Progenitor cell of endocrine pancreas (in vitro differentiated cells): ENCODE measurements at regions not wholly inside any gene's neighbourhood (a gene's known extent, or its start where the extent isn't known, plus 50 kb on each side); places are given as distances from the start of the nearest gene placed in this dataset.

ENCODE experiments used
- DNase-seq: peaks from one replicate; pipeline ENCODE4 v3.0.0; 2021; ENCODE audit warnings: low spot score; ENCODE audit not compliant: unreplicated experiment
- H3K27ac Mint-ChIP-seq: 2 replicates; pipeline ENCODE4 v1.8.0; 2021; ENCODE audit warnings: mild to moderate bottlenecking, moderate library complexity, mixed read lengths
- H3K27me3 Mint-ChIP-seq: 2 replicates; pipeline ENCODE4 v1.8.0; 2021; ENCODE audit warnings: mixed read lengths
- H3K36me3 Mint-ChIP-seq: 2 replicates; pipeline ENCODE4 v1.8.0; 2022; ENCODE audit warnings: mixed read lengths; ENCODE audit not compliant: insufficient read depth
- H3K4me1 Mint-ChIP-seq: 2 replicates; pipeline ENCODE4 v1.8.0; 2021; ENCODE audit warnings: low read depth, mixed read lengths
- H3K4me3 Mint-ChIP-seq: 2 replicates; pipeline ENCODE4 v1.8.0; 2021; ENCODE audit warnings: low read depth, mild to moderate bottlenecking, moderate library complexity, mixed read lengths
- H3K9me3 Mint-ChIP-seq: 2 replicates; pipeline ENCODE4 v1.8.0; 2021; ENCODE audit warnings: low read depth, mixed read lengths
- TF ChIP-seq, protein P1 (sequence below): fragments of 200-600 bp; sonication (generic); IDR thresholded peaks from one replicate; pipeline ENCODE4 v1.5.0; 2021; ENCODE audit warnings: antibody characterized with exemption, mild to moderate bottlenecking; ENCODE audit not compliant: unreplicated experiment

DNA sequence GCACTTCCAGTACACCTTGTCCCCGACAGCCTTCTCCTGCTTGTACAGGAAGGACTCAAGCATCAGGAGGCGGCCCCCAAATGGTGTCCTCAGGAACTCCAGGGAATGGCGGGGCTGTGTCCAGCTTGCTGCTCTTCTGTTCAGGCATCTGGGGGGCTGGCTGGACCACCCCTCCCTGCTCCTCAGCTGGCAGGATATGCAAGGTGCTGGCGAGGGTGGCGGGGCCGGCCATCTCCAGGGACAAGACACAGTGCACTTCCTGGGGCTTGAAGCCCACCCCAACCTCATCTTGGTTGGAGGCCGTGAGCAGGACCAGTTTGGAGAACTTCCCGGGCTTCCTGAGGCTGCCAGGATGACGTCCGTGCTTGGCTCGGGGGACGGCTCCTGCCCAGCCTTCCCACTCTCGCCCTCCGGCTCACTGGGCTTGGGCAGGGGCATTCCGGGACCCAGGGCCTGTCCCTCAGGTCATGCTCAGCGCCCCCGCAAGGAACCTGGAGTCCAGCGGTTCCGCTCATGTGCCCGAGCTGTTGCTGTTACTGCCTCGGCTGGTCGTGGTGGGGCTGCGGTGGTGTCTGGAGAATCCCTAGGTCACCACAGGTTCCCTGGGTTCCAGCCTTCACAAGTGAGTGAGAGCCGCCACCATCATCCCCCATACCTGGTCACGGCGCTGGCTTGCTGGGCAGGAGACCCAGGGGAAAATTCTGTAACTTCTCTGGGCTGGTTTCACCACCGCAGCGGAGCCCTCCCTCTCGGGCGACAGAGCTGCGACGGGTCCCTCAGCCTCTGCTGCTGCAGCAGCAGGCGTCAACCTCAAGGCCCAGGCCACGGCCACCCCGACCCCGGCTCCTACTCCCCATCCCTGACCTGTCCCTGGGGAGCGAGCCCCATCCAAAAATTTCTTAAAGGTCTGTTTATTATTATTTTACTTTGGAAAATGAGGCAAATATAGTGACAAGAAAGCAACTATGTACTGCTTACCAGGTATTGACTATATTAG, 82.8 kb upstream of the FXR1 start:
- H3K36me3 Mint-ChIP-seq, result no peaks in the 10 kb centered on the region
- TF ChIP-seq, protein P1, sequence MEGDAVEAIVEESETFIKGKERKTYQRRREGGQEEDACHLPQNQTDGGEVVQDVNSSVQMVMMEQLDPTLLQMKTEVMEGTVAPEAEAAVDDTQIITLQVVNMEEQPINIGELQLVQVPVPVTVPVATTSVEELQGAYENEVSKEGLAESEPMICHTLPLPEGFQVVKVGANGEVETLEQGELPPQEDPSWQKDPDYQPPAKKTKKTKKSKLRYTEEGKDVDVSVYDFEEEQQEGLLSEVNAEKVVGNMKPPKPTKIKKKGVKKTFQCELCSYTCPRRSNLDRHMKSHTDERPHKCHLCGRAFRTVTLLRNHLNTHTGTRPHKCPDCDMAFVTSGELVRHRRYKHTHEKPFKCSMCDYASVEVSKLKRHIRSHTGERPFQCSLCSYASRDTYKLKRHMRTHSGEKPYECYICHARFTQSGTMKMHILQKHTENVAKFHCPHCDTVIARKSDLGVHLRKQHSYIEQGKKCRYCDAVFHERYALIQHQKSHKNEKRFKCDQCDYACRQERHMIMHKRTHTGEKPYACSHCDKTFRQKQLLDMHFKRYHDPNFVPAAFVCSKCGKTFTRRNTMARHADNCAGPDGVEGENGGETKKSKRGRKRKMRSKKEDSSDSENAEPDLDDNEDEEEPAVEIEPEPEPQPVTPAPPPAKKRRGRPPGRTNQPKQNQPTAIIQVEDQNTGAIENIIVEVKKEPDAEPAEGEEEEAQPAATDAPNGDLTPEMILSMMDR, result no peak
- H3K4me3 Mint-ChIP-seq, result no peak overlapping the region
- no peaks in the 10 kb centered on the region for H3K9me3 Mint-ChIP-seq
- H3K4me1 Mint-ChIP-seq, result no peaks in the 10 kb centered on the region
- no peaks in the 10 kb centered on the region for H3K27me3 Mint-ChIP-seq
- H3K27ac Mint-ChIP-seq, result no peak overlapping the region
- no peak for DNase-seq

GRCh38 chr3:180835501-180835900, 77.0 kb upstream of the FXR1 start:
- peaks cover 3% of the 10 kb centered on the region for H3K9me3 Mint-ChIP-seq
- H3K27ac Mint-ChIP-seq, result no peak overlapping the region
- H3K36me3 Mint-ChIP-seq, result no peaks in the 10 kb centered on the region
- TF ChIP-seq, protein P1, result no peak
- DNase-seq, result no peak
- no peaks in the 10 kb centered on the region for H3K27me3 Mint-ChIP-seq
- H3K4me1 Mint-ChIP-seq, result no peaks in the 10 kb centered on the region
- no peak overlapping the region for H3K4me3 Mint-ChIP-seq

DNA sequence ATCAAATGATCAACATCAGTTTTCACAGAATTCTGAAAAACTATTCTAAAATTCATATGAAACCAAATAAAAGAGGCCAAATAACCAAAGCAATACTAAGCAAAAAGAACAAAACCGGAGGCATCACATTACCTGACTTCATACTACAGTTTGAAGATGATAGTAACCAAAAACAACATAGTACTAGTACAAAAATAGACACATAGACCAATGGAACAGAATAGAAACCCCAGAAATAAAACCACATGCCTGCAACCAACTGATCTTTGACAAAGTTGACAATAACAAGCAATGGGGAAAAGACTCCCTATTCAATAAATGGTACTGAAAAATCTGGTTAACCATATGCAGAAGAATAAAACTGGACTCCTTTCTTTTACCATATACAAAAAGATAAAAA, 75.7 kb upstream of the FXR1 start:
- Mint-ChIP-seq H3K27ac (no peak overlapping the region), H3K27me3 (no peaks in the 10 kb centered on the region), H3K9me3 (peaks cover 7% of the 10 kb centered on the region), H3K4me1 (no peaks in the 10 kb centered on the region), H3K4me3 (no peak overlapping the region), H3K36me3 (no peaks in the 10 kb centered on the region)
- DNase-seq, result no peak
- TF ChIP-seq, protein P1, result no peak

GRCh38 chr3:180854887-180855286, 57.6 kb upstream of the FXR1 start:
- H3K27ac Mint-ChIP-seq, result no peak overlapping the region
- TF ChIP-seq, protein P1, result no peak
- no peak for DNase-seq
- peaks cover 5% of the 10 kb centered on the region for H3K27me3 Mint-ChIP-seq
- H3K9me3 Mint-ChIP-seq, result peaks cover 11% of the 10 kb centered on the region
- H3K36me3 Mint-ChIP-seq, result no peaks in the 10 kb centered on the region
- no peak overlapping the region for H3K4me3 Mint-ChIP-seq
- H3K4me1 Mint-ChIP-seq, result no peaks in the 10 kb centered on the region

GRCh38 chr3:180855364-180855763, 57.1 kb upstream of the FXR1 start:
- no peak for DNase-seq
- TF ChIP-seq, protein P1, result no peak
- peaks cover 5% of the 10 kb centered on the region for H3K27me3 Mint-ChIP-seq
- H3K4me1 Mint-ChIP-seq, result no peaks in the 10 kb centered on the region
- no peak overlapping the region for H3K27ac Mint-ChIP-seq
- peaks cover 11% of the 10 kb centered on the region for H3K9me3 Mint-ChIP-seq
- H3K36me3 Mint-ChIP-seq, result no peaks in the 10 kb centered on the region
- no peak overlapping the region for H3K4me3 Mint-ChIP-seq
